PC-3 (cell line): ENCODE measurements at regions not wholly inside any gene's neighbourhood (a gene's known extent, or its start where the extent isn't known, plus 50 kb on each side); places are given as distances from the start of the nearest gene placed in this dataset.

ENCODE experiments used
- CTCF ChIP-seq: fragments of 300-600 bp; sonication (generic); conservative IDR thresholded peaks from 2 replicates; pipeline ENCODE4 v1.5.1; 2017; ENCODE audit warnings: antibody characterized with exemption, low read depth, mild to moderate bottlenecking, low read length
- EZH2 ChIP-seq: fragments of 300-600 bp; sonication (generic); IDR thresholded peaks from one replicate; pipeline ENCODE4 v1.6.1; 2017; ENCODE audit warnings: antibody characterized with exemption, mild to moderate bottlenecking, low read length; ENCODE audit not compliant: unreplicated experiment

GRCh38 chr1:60763741-60764140 lies 318.6 kb upstream of the NFIA start:
- TF ChIP-seq CTCF, result no peak
- no peak for TF ChIP-seq EZH2
